ENCODE measurements at regions not wholly inside any gene's neighbourhood (a gene's known extent, or its start where the extent isn't known, plus 50 kb on each side); places are given as distances from the start of the nearest gene placed in this dataset.
"Not testable (repeated sequence)": the region's sequence is repeated elsewhere in the genome, so short reads cannot be mapped to it uniquely, and the experiment has no call there.

- H3K27ac ChIP-seq = no peak overlapping the region
- TF ChIP-seq ZFX (IDR thresholded peaks at IDR 0.05; ENCODE audit: borderline replicate concordance) = no peak
- no peak for TF ChIP-seq CTCF (IDR thresholded peaks at IDR 0.05)
Observed at GRCh38 chrX:80929251-80929650, 119.6 kb upstream of the BRWD3 start.

DNA sequence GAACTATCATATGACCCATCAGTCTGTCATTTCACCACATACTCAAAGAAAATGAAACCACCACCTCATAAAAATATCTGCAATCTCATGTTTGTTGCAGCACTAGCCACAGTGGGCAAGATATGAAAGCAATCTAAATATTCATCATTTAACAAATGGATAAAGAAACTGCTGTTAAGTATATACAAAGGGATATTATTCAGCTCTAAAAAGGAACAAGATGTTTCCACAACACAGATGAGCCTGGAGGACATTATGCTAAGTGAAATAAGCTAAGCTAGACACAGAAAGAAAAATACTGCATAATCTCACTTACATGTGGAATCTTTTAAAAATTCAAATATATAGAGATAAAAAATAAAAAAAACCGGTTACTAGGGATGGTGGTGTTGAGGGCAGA is 108.2 kb upstream of the BRWD3 start:
- no peak overlapping the region for H3K27ac ChIP-seq
- TF ChIP-seq ZFX (IDR thresholded peaks at IDR 0.05; ENCODE audit: borderline replicate concordance) = no peak
- TF ChIP-seq CTCF (IDR thresholded peaks at IDR 0.05) = no peak

DNA sequence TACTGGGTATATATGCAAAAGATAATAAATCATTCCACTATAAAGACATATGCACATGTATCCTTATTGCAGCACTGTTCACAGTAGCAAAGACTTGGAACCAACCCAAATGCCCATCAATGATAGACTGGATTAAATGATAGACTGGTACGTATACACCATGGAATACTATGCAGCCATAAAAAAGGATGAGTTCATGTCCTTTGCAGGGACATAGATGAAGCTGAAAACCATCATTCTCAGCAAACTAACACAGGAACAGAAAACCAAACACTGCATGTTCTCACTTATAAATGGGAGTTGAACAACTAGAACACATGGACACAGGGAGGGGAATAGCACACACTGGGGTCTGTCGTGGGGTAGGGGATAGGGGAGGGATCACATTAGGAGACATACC is 102.7 kb upstream of the BRWD3 start:
- H3K27ac ChIP-seq = not testable (repeated sequence)

- TF ChIP-seq ZFX (IDR thresholded peaks at IDR 0.05; ENCODE audit: borderline replicate concordance) (no peak), CTCF (IDR thresholded peaks at IDR 0.05) (no peak)
- no peak overlapping the region for H3K27ac ChIP-seq
Observed at GRCh38 chrX:80879916-80880315, 70.2 kb upstream of the BRWD3 start.

DNA sequence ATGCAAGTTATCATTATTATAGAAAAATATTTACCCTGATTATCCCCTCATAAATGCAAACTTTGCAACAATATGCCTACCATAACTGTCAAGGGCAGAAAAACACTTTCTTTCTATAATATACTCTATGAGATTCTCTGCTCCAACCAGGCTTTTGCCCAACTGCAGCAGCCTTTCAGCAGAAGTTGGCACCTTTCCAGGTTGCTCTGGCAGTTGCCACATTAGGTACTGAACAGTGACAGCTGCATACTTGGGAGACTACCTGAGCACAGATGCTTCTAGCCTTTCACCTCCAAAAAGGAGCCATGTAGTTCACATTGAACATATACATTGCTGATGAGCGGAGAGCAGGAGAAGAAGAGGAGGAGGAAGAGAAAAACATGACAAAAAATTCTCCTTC is 69.5 kb upstream of the BRWD3 start:
- H3K27ac ChIP-seq = no peak overlapping the region
- TF ChIP-seq CTCF (IDR thresholded peaks at IDR 0.05) (no peak), ZFX (IDR thresholded peaks at IDR 0.05; ENCODE audit: borderline replicate concordance) (no peak)

DNA sequence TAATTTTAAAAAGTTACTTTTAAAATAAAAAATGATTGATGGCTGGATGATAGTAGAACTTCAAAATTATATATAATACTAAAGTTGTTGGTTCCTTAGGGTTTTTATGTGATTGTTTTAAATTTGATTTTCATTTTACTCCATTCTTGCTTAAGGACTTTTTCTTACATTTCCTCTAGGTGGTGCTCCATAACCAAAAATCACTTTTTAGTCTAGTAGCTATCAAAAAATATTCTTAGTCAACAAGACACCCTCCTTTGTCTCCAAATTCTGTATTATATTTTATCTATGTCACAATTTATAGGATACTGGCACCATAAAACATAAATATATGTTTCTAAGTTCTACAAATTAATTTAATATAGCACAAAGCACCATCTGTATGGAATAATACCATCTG is 67.2 kb upstream of the BRWD3 start:
- no peak overlapping the region for H3K27ac ChIP-seq
- no peak for TF ChIP-seq ZFX (IDR thresholded peaks at IDR 0.05; ENCODE audit: borderline replicate concordance)
- TF ChIP-seq CTCF (IDR thresholded peaks at IDR 0.05) = peak; percentile 46
